SK-N-SH (cell line): ENCODE measurements at regions not wholly inside any gene's neighbourhood (a gene's known extent, or its start where the extent isn't known, plus 50 kb on each side); places are given as distances from the start of the nearest gene placed in this dataset.

Experiments
- CTCF ChIA-PET: fragments of 300-600, 350-600 bp; formaldehyde crosslinking; extraction: SDS; loops from one replicate; lab custom pipeline; 2021; lab: Yijun Ruan, JAX
- POLR2A ChIA-PET: fragments of 350-600 bp; sonication (Branson Sonifier 250); formaldehyde crosslinking; extraction: SDS; loops from one replicate; lab custom pipeline; 2020; ENCODE audit warnings: antibody characterized with exemption, inconsistent platforms; lab: Yijun Ruan, JAX
- DNase-seq: peaks from one replicate; pipeline ENCODE4 v3.0.0; 2012
- H2AFZ ChIP-seq: fragments of 200-600 bp; sonication (generic); 2 replicates; pipeline ENCODE4 v1.8.1; 2016; ENCODE audit warnings: antibody characterized with exemption, mild to moderate bottlenecking, low read depth
- H3F3A ChIP-seq: fragments of 200-600 bp; sonication (generic); replicated peaks from 2 replicates; pipeline ENCODE3; 2016; ENCODE audit warnings: antibody characterized with exemption, mild to moderate bottlenecking; ENCODE audit not compliant: insufficient read depth
- H3K27ac ChIP-seq, 2 experiments: fragments of 200-500 bp in 1 of 2; fragments of 200-600 bp in 1 of 2; sonication (Bioruptor generic) in 1 of 2; sonication (generic), shearing (Covaris generic) in 1 of 2; 2 replicates each; pipeline versions ENCODE4 v1.5.1 to v1.6.1; 2014 to 2016; ENCODE audit warnings: low read depth in 2 of 2, inconsistent platforms in 1 of 2, low read length in 1 of 2, mild to moderate bottlenecking in 1 of 2, mixed read lengths in 1 of 2
- H3K27me3 ChIP-seq: fragments of 200-600 bp; sonication (generic), shearing (Covaris generic); 2 replicates; pipeline ENCODE4 v1.6.1; 2016; ENCODE audit warnings: mixed run types; ENCODE audit not compliant: insufficient read depth
- H3K36me3 ChIP-seq, 2 experiments: fragments of 200-500 bp in 1 of 2; fragments of 200-600 bp in 1 of 2; sonication (Bioruptor generic) in 1 of 2; sonication (generic) in 1 of 2; replicated peaks in 1 of 2; 2 replicates each; pipeline versions ENCODE3 to v1.5.1; 2014 to 2016; ENCODE audit warnings: low read length in 1 of 2, mild to moderate bottlenecking in 1 of 2; ENCODE audit not compliant: insufficient read depth in 2 of 2, control insufficient read depth in 1 of 2
- H3K4me1 ChIP-seq, 2 experiments: fragments of 200-500 bp in 1 of 2; fragments of 200-600 bp in 1 of 2; sonication (Bioruptor generic) in 1 of 2; sonication (generic), shearing (Covaris generic) in 1 of 2; 2 replicates each; pipeline versions ENCODE4 v1.5.1 to v1.6.1; 2014 to 2016; ENCODE audit warnings: low read depth in 1 of 2, low read length in 1 of 2, mixed run types in 1 of 2; ENCODE audit not compliant: insufficient read depth in 2 of 2, control insufficient read depth in 1 of 2
- H3K4me2 ChIP-seq: fragments of 200-600 bp; sonication (generic), shearing (Covaris generic); 2 replicates; pipeline ENCODE4 v1.6.1; 2017; ENCODE audit warnings: mixed run types
- H3K4me3 ChIP-seq, 2 experiments: fragments of 200-500 bp in 1 of 2; fragments of 200-600 bp in 1 of 2; sonication (Bioruptor generic) in 1 of 2; sonication (generic), shearing (Covaris generic) in 1 of 2; 2 replicates each; pipeline versions ENCODE4 v1.5.1 to v1.8.1; 2014 to 2016; ENCODE audit warnings: low read depth in 2 of 2, inconsistent platforms in 1 of 2, low read length in 1 of 2, mild to moderate bottlenecking in 1 of 2, mixed read lengths in 1 of 2, moderate library complexity in 1 of 2
- H3K79me2 ChIP-seq: fragments of 200-600 bp; sonication (generic); 2 replicates; pipeline ENCODE4 v1.8.1; 2017; ENCODE audit warnings: mild to moderate bottlenecking; ENCODE audit not compliant: insufficient read depth
- H3K9ac ChIP-seq: fragments of 200-600 bp; sonication (generic); 2 replicates; pipeline ENCODE4 v1.6.1; 2017; ENCODE audit warnings: mixed run types
- H3K9me2 ChIP-seq: fragments of 200-600 bp; sonication (generic); 2 replicates; pipeline ENCODE4 v1.6.1; 2017; ENCODE audit warnings: mixed run types
- H3K9me3 ChIP-seq: fragments of 200-600 bp; sonication (generic); 2 replicates; pipeline ENCODE4 v1.6.1; 2017; ENCODE audit warnings: mixed run types, mild to moderate bottlenecking, moderate library complexity
- H4K20me1 ChIP-seq: fragments of 200-600 bp; sonication (generic); 2 replicates; pipeline ENCODE4 v1.6.1; 2017; ENCODE audit warnings: mild to moderate bottlenecking, mixed run types; ENCODE audit not compliant: insufficient read depth
- ELF1 ChIP-seq: IDR thresholded peaks from 2 replicates; pipeline ENCODE4 v1.4.0; 2012
- EZH2phosphoT487 ChIP-seq: fragments of 200-600 bp; sonication (generic); IDR thresholded peaks from 2 replicates; pipeline ENCODE4 v1.6.1; 2017; ENCODE audit warnings: low read depth, mixed run types, mild to moderate bottlenecking, antibody characterized with exemption, moderate library complexity, borderline replicate concordance
- FOSL2 ChIP-seq: IDR thresholded peaks from 2 replicates; pipeline ENCODE4 v1.4.0; 2012; ENCODE audit warnings: low read depth, mild to moderate bottlenecking, moderate library complexity, borderline replicate concordance
- FOXJ3 ChIP-seq: sonication (generic); formaldehyde crosslinking; IDR thresholded peaks from 2 replicates; pipeline ENCODE4 v1.5.1; 2020; ENCODE audit warnings: mild to moderate bottlenecking, missing genetic modification reagents
- GABPA ChIP-seq: IDR thresholded peaks from 2 replicates; pipeline ENCODE4 v1.4.0; 2012; ENCODE audit warnings: low read depth, mild to moderate bottlenecking
- MEF2A ChIP-seq: IDR thresholded peaks from 2 replicates; pipeline ENCODE4 v1.4.0; 2012; ENCODE audit warnings: low read depth, borderline replicate concordance
- NFIC ChIP-seq: IDR thresholded peaks from 2 replicates; pipeline ENCODE4 v1.4.0; 2012; ENCODE audit warnings: borderline replicate concordance
- POLR2AphosphoS5 ChIP-seq: IDR thresholded peaks from 2 replicates; pipeline ENCODE4 v1.6.1; 2012; ENCODE audit warnings: low read depth, low read length
- RCOR1 ChIP-seq: fragments of 150-350 bp; IDR thresholded peaks from 2 replicates; pipeline ENCODE4 v1.6.1; 2017; ENCODE audit warnings: antibody characterized with exemption, low read length
- SMC3 ChIP-seq: IDR thresholded peaks from 2 replicates; pipeline ENCODE4 v1.6.1; 2012; ENCODE audit warnings: low read depth, low read length, improper control_type of control experiment
- TCF12 ChIP-seq: IDR thresholded peaks from 2 replicates; pipeline ENCODE4 v1.4.0; 2012
- TEAD4 ChIP-seq: IDR thresholded peaks from 2 replicates; pipeline ENCODE4 v1.4.0; 2012; ENCODE audit warnings: mild to moderate bottlenecking, borderline replicate concordance; ENCODE audit not compliant: insufficient read depth
- YY1 ChIP-seq: IDR thresholded peaks from 2 replicates; pipeline ENCODE4 v1.4.0; 2012; ENCODE audit warnings: low read depth, mild to moderate bottlenecking
- WGBS: methylation state at CpG from one replicate; pipeline ENCODE4 v1.1.6; 2017; ENCODE audit warnings: low lambda C conversion rate; 5-methylcytosine and 5-hydroxymethylcytosine counted together
- TF ChIP-seq, protein P1 (sequence below): fragments of 150-350 bp; IDR thresholded peaks from 2 replicates; pipeline ENCODE4 v1.6.1; 2016; ENCODE audit warnings: mild to moderate bottlenecking, low read depth, low read length
- TF ChIP-seq, protein P2 (sequence below): IDR thresholded peaks from 2 replicates; pipeline ENCODE4; 2012
- TF ChIP-seq, protein P3 (sequence below): IDR thresholded peaks from 2 replicates; pipeline ENCODE4 v1.4.0; 2012; ENCODE audit warnings: low read depth, borderline replicate concordance

DNA sequence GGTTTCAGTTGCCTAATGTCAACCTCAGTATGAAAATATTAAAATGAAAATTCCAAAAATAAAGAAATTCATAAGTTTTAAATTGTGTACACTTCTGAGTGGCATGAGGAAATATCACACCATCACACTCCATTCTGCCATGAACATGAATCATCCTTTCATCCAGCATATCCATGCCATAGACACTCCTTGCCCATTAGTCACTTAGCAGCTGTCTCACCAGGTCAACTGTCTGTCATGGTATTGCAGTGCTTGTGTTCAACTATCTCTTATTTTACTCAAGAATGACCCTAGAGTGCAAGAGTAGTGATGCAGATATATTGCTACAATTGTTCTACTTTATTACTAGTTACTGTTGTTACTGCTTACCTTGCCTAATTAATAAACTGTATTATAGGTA lies 712.4 kb downstream of the EPHA7 start (continued):
- TF ChIP-seq, protein P1, sequence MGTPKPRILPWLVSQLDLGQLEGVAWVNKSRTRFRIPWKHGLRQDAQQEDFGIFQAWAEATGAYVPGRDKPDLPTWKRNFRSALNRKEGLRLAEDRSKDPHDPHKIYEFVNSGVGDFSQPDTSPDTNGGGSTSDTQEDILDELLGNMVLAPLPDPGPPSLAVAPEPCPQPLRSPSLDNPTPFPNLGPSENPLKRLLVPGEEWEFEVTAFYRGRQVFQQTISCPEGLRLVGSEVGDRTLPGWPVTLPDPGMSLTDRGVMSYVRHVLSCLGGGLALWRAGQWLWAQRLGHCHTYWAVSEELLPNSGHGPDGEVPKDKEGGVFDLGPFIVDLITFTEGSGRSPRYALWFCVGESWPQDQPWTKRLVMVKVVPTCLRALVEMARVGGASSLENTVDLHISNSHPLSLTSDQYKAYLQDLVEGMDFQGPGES: no peak
- TF ChIP-seq RCOR1: no peak
- no peak for TF ChIP-seq MEF2A
- no peak for TF ChIP-seq GABPA
- TF ChIP-seq POLR2AphosphoS5: no peak
- no peak for TF ChIP-seq FOXJ3 (CRISPR knock-in tag)
- no peak for TF ChIP-seq SMC3
- no peak for TF ChIP-seq TCF12
- no peak for TF ChIP-seq YY1
- TF ChIP-seq, protein P2, sequence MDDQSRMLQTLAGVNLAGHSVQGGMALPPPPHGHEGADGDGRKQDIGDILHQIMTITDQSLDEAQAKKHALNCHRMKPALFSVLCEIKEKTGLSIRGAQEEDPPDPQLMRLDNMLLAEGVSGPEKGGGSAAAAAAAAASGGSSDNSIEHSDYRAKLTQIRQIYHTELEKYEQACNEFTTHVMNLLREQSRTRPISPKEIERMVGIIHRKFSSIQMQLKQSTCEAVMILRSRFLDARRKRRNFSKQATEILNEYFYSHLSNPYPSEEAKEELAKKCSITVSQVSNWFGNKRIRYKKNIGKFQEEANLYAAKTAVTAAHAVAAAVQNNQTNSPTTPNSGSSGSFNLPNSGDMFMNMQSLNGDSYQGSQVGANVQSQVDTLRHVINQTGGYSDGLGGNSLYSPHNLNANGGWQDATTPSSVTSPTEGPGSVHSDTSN: no peak
- TF ChIP-seq ELF1: no peak
- no peak for TF ChIP-seq FOSL2

DNA sequence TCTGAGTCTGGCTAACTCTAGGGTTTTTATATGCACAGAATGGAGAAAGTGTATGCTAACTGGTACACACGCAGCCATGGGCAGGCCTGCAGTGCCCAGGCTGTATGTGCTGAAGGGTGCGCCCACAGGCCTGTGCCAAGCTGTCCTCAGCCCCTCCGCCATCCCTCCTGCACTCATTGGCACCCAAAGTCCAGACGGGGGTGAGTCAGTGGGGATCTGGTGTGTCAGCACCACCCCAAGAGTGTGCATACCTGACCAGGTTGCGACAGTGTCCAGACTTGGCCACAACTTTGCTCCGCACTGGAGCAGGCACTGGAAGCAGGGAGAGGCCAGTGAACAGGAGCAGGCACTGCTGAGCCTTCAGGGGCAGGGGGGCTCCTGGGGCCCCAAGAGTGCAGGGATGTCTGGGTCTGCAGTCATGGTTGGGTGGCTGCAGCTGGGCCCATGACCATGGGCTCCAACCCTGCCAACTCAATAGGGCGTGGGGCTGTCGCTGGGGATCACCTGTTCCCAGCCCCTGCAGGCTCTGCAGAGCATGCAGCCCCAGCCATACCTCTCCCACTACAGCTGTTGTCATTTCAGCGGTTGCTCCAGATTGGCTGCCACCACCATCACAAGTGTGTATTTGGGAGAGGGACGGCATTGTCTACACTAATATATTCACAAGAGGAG lies 717.8 kb downstream of the EPHA7 start:
- Histone ChIP-seq H3K27ac (no peak overlapping the region), H4K20me1 (no peaks in the 10 kb centered on the region), H3K4me1 (no peaks in the 10 kb centered on the region), H3K4me3 (no peak overlapping the region), H3K9me2 (no peaks in the 10 kb centered on the region), H2AFZ (no peak overlapping the region), H3K27me3 (no peaks in the 10 kb centered on the region), H3K9ac (no peak overlapping the region), H3K36me3 (no peaks in the 10 kb centered on the region), H3K79me2 (no peaks in the 10 kb centered on the region), H3K4me2 (no peak overlapping the region), H3F3A (no peaks in the 10 kb centered on the region), H3K9me3 (no peaks in the 10 kb centered on the region)
- ChIA-PET CTCF (interaction anchor here (0.7 kb wide), 1 partner anchor 211 kb away, joined by 3 read pairs; no protein-coding TSS in a partner anchor), POLR2A (no interaction called here)
- 51% methylated on average over 8 of the region's 10 CpGs for WGBS
- no peak for TF ChIP-seq TEAD4
- TF ChIP-seq, protein P3, sequence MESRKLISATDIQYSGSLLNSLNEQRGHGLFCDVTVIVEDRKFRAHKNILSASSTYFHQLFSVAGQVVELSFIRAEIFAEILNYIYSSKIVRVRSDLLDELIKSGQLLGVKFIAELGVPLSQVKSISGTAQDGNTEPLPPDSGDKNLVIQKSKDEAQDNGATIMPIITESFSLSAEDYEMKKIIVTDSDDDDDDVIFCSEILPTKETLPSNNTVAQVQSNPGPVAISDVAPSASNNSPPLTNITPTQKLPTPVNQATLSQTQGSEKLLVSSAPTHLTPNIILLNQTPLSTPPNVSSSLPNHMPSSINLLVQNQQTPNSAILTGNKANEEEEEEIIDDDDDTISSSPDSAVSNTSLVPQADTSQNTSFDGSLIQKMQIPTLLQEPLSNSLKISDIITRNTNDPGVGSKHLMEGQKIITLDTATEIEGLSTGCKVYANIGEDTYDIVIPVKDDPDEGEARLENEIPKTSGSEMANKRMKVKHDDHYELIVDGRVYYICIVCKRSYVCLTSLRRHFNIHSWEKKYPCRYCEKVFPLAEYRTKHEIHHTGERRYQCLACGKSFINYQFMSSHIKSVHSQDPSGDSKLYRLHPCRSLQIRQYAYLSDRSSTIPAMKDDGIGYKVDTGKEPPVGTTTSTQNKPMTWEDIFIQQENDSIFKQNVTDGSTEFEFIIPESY: no peak
- no peak for TF ChIP-seq NFIC
- TF ChIP-seq FOSL2: no peak
- TF ChIP-seq, protein P1: no peak
- no peak for TF ChIP-seq EZH2phosphoT487
- no peak for DNase-seq
